ENCODE measurements at regions not wholly inside any gene's neighbourhood (a gene's known extent, or its start where the extent isn't known, plus 50 kb on each side); places are given as distances from the start of the nearest gene placed in this dataset.
A peak's percentile ranks its signal among the peaks of the same experiment; 100 is the strongest.

- peak; percentile 92 for DNase-seq (ENCODE audit: low spot score)
- TF ChIP-seq, protein P1, sequence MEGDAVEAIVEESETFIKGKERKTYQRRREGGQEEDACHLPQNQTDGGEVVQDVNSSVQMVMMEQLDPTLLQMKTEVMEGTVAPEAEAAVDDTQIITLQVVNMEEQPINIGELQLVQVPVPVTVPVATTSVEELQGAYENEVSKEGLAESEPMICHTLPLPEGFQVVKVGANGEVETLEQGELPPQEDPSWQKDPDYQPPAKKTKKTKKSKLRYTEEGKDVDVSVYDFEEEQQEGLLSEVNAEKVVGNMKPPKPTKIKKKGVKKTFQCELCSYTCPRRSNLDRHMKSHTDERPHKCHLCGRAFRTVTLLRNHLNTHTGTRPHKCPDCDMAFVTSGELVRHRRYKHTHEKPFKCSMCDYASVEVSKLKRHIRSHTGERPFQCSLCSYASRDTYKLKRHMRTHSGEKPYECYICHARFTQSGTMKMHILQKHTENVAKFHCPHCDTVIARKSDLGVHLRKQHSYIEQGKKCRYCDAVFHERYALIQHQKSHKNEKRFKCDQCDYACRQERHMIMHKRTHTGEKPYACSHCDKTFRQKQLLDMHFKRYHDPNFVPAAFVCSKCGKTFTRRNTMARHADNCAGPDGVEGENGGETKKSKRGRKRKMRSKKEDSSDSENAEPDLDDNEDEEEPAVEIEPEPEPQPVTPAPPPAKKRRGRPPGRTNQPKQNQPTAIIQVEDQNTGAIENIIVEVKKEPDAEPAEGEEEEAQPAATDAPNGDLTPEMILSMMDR (IDR thresholded peaks at IDR 0.05), result no peak
- Histone ChIP-seq H3K27ac (peak overlapping the region; percentile 87 to 89), H3K4me3 (peak overlapping the region; percentile 71)
These were observed 134.7 kb upstream of the DMRT1 start for GRCh38 chr9:706606-707459.

DNA sequence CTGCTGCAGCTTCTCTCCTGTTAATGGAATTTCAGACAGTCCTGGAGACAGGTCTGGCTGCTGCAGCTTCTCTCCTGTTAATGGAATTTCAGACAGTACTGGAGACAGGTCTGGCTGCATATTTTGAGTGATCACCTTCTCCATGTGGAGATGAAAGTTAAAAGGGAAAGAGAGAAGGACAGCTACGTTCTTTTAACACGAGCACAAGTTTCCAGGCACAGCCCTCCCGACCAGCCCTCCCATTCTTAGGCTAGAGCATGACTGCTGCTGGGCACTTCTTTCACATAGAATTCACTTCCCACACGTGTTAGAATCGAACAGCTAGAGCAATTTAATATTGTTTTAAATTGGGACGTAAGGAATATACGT lies 133.3 kb upstream of the DMRT1 start:
- peak overlapping the region; percentile 77 to 80 for H3K27ac ChIP-seq
- peak overlapping the region; percentile 65 for H3K4me3 ChIP-seq
- peak; percentile 40 for DNase-seq (ENCODE audit: low spot score)
- TF ChIP-seq, protein P1 (IDR thresholded peaks at IDR 0.05), result no peak

DNA sequence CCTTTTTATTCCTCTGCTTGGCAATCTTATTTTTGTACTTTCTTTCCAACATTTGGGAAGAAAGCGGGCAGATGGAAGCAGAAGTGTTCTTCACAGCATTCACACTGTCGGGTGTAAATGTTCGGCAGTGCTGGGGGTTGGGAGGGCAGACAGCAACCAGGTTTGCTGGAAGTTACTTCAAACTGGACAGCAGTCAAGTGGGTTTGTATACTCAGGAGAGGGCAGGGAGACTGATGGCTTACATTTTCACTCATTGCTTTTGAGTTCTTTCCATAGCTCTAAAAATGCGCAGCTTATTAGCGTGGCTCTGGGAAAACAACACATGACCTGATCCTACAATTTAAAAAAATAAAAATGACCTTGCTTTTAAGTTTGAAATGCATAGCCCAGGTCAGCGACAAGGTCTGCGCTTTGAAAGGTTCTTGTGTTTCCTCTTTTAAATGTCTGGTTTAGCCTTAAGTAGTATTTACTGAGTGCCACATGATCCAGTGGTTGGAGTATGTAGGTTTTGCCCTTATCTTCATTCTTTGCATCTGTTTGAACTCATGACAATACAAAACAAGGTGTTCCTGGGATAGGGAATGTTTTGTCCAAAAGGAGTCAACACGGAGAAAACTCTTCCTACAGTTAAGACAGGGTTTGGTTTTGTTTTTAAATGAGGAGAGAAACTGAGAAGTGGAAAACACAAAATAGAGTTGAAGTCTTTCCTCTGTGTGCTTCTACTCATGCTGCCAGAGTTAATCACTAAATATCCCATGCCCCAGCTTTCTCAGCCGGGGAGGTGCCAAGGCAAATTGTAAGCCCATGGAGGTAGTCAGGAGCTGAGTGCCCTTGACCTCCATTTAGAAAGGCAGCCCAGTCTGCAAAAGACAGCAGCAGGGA lies 132.7 kb upstream of the DMRT1 start:
- DNase-seq (ENCODE audit: low spot score), result peak; percentile 56
- TF ChIP-seq, protein P1 (IDR thresholded peaks at IDR 0.05), result no peak
- Histone ChIP-seq H3K4me3 (peak overlapping the region; percentile 65), H3K27ac (peak overlapping the region; percentile 77 to 80)

DNA sequence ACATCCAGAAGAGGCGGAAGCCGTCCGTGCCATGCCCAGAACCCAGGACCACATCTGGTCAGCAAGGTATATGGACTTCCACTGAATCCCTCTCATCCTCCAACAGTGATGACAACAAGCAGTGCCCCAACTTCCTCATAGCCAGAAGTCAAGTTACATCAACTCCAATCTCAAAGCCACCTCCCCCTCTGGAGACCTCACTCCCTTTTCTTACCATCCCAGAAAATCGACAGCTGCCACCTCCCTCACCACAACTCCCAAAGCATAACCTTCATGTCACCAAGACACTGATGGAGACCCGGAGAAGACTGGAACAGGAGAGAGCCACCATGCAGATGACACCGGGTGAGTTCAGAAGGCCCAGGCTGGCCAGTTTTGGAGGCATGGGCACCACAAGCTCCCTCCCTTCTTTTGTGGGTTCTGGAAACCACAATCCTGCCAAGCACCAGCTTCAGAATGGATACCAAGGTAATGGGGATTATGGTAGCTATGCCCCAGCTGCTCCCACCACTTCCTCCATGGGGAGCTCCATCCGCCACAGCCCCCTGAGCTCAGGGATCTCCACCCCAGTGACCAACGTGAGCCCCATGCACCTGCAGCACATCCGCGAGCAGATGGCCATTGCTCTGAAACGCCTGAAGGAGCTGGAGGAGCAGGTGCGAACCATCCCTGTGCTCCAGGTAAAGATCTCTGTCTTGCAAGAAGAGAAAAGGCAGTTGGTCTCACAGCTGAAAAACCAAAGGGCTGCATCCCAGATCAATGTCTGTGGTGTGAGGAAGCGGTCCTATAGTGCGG lies 130.3 kb upstream of the DMRT1 start:
- peak; percentile 62 for DNase-seq (ENCODE audit: low spot score)
- H3K27ac ChIP-seq, result peak overlapping the region; percentile 83 to 87
- TF ChIP-seq, protein P1 (IDR thresholded peaks at IDR 0.05), result no peak
- H3K4me3 ChIP-seq, result peak overlapping the region; percentile 8

DNA sequence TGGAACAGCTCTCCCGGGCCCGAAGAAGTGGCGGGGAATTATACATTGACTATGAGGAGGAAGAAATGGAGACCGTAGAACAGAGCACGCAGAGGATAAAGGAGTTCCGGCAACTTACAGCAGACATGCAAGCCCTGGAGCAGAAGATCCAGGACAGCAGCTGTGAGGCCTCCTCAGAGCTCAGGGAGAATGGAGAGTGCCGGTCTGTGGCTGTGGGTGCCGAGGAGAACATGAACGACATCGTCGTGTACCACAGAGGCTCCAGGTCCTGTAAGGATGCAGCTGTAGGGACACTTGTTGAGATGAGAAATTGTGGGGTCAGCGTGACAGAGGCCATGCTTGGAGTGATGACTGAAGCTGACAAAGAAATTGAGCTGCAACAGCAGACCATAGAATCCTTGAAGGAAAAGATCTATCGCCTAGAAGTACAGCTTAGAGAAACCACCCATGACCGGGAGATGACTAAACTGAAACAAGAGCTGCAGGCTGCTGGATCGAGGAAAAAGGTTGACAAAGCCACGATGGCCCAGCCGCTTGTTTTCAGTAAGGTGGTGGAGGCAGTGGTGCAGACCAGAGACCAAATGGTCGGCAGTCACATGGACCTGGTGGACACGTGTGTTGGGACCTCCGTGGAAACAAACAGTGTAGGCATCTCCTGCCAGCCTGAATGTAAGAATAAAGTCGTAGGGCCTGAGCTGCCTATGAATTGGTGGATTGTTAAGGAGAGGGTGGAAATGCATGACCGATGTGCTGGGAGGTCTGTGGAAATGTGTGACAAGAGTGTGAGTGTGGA lies 129.5 kb upstream of the DMRT1 start:
- TF ChIP-seq, protein P1 (IDR thresholded peaks at IDR 0.05), result no peak
- DNase-seq (ENCODE audit: low spot score), result peak; percentile 58
- peak overlapping the region; percentile 24 for H3K4me3 ChIP-seq
- H3K27ac ChIP-seq, result peak overlapping the region; percentile 83 to 87

GRCh38 chr9:712643-713042 lies 128.9 kb upstream of the DMRT1 start:
- DNase-seq (ENCODE audit: low spot score), result peak; percentile 61
- Histone ChIP-seq H3K4me3 (peak overlapping the region; percentile 24), H3K27ac (peak overlapping the region; percentile 83 to 87)
- TF ChIP-seq, protein P1 (IDR thresholded peaks at IDR 0.05), result no peak

All from coronary artery (tissue), 2 donors.